GM21737 (cell line): ENCODE measurements at regions not wholly inside any gene's neighbourhood (a gene's known extent, or its start where the extent isn't known, plus 50 kb on each side); places are given as distances from the start of the nearest gene placed in this dataset.
"Not testable (repeated sequence)": the region's sequence is repeated elsewhere in the genome, so short reads cannot be mapped to it uniquely, and the experiment has no call there.

Experiments used
- ATAC-seq: cut with Tn5 transposase; IDR thresholded peaks from one replicate; pipeline ENCODE4 v1.9.1; 2021; ENCODE audit warnings: mild to moderate bottlenecking, moderate library complexity; ENCODE audit not compliant: unreplicated experiment

DNA sequence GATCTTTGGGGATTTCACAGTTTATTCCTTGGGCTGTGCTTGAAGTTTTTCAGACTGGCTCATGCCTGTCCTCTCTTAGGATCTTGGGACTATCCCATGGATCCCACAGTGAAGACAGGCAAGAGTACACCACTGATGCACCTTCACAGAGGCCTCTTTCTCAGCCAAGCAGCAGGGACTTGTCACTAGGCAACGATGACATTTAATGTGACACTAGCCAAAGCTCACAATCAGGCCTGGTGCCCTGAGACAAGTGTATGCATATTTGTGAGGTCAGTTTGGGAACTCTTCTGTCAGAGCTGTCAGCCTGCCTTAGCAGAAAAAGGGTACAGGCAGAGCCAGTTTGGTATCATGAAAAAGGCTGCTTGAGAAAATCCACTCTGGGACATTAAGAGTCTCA is 68.7 kb downstream of the RBMY1F start:
- ATAC-seq, result not testable (repeated sequence)

DNA sequence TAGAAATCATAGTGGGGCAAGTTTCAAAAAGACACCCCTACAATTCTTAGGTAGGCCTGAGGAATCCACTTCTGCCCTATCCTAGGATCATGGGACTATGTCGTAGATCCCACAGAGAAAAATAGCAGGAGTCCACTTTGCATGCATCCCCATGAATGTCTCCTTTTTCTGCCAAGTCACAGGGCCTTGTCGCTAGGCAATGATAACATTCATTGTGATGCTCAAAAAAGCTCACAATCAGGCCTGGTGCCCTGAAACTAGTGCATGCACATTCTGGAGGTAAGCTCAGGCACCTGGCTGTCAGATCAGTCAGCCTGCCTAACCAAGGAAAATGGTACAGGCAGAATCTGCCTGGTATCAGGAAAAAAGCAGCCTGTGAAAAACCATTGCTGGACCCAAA is 74.6 kb downstream of the RBMY1F start:
- ATAC-seq, result not testable (repeated sequence)

DNA sequence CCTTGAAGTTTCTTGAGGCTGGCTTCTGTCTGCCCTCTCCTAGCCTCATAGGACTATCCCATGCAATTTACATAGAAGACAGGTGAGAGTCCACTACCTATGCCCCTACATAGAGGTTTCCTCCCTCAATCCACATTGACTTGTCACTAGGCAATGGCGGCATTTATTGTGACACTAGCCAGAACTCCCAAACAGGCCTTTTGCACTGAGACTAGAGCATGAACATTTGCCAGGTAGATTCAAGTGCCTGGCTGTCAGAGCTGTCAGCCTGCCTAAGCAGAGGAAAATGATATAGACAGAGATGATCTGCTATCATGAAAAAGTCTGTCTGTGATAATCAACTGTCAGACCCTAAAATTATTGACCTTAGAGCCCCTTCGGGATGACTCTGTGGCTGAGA is 81.2 kb downstream of the RBMY1F start:
- not testable (repeated sequence) for ATAC-seq

DNA sequence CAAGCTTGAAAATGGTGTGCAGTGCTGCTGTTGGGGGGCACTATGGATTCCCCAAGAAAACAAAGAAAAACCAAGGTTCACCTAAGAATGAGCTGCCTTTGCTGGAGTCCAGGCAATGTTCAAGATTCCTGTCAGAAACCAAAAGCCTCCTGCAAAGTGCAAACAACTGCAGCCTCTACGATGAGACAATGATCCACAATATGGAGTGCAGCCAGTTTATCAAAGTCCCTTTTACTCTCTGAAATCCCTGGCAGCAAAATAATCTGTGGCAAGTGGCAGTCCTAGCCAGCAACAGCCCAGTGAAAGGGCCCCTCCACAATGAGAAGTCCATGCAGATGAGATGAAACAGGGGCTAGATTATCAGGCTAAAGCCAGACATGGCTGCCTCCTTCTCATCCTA is 85.4 kb downstream of the RBMY1F start:
- ATAC-seq, result not testable (repeated sequence)

DNA sequence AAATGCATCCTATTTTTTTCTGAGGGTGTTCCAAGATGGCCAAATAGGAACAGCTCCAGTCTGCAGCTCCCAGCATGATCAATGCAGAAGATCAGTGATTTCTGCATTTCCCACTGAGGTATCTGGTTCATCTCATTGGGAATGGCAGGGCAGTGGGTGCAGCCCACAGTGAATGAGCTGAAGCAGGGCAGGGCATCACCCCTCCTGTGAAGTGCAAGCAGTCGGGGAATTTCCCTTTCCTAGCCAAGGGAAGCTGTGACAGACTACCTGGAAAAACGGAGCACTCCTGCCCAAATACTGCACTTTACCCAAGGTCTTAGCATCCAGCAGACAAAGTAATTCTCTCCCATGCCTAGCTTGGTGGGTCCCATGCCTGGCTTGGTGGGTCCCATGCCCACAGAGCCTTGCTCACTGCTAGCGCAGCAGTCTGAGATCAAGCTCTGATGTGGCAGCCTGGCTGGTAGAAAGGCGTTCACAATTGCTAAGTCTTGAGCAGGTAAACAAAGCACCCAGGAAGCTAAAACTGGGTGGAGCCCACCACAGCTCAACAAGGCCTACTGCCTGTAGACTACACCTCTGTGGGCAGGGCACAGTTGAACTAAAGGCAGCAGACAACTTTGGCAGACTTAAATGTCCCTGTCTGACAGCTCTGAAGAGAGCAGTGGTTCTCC is 96.6 kb downstream of the RBMY1F start:
- ATAC-seq, result not testable (repeated sequence)

DNA sequence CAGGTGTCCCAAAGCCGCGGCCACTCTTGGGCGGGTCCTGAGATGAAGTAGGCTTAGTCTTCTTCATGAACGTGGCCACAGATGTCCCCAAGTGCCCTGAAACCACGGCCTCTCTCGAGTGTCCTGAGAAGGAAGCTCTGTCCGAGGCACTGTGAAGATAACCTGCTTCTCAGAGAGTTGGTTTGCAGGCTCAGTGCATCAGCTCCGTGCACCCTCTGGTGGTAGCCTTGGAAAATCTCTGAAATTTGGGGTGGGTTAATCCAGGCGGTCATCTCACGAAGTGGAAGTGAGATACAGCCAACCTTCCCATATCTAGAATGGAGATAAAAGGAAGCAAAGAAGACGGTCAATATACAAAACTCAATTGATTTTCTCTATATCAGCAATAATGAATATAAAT is 110.5 kb downstream of the RBMY1F start:
- not testable (repeated sequence) for ATAC-seq

DNA sequence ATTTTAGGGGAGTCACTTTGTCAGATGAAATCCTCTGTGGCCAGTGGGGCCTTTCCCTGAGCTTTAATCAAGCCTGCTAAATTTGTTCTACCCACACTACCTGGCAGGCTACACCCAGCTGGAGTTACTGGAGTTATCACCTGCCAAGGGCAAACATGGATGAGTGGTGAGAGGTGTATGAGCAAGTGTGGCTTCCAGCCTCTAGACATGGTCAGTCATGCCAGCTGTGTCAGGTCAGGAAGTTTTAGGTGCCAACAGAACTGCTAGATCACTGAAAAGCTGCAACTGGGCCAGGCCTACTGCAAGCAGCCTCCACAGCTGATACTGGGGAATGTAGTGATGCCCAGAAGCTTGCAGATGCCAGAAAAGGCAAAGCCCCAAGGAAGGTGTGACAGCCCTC is 122.6 kb downstream of the RBMY1F start:
- ATAC-seq, result not testable (repeated sequence)

DNA sequence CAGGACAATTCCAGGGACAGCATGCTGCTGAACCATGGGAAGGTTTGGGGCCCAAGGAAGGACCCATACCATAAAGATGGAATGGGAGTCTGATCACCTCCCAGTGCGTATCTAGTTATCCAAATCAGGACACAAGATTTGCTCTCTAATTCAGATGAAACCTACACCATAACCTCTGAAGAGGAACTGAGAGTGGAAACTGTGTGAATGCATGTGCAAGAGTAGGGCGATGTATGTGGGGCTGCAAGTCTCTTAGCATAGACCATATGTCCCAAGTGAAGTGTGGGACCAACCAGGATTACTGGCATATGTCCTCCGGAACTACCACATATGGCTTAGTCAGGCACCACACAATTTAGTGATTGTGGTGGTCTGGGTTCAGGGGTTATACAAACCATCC is 95.2 kb upstream of the RBMY1E start:
- not testable (repeated sequence) for ATAC-seq

DNA sequence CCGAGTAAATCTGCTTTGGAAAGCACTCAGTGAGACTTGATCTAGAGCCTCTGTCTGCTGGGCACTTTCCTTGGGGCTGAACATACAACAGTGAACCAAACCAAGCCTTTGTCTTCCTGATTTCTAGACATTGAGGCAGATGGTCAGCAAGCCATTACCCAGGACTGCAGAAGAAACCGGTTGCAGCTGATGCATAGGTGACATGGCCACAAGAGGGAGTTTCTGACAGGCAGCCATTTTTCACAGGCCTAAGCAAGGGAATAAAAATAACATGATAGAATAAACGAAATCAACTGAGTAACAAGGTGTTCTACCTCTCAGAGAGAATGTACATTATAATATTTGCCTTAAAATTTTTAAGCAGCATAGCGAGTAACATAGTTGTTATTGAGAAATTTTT is 83.3 kb upstream of the RBMY1E start:
- ATAC-seq, result not testable (repeated sequence)

DNA sequence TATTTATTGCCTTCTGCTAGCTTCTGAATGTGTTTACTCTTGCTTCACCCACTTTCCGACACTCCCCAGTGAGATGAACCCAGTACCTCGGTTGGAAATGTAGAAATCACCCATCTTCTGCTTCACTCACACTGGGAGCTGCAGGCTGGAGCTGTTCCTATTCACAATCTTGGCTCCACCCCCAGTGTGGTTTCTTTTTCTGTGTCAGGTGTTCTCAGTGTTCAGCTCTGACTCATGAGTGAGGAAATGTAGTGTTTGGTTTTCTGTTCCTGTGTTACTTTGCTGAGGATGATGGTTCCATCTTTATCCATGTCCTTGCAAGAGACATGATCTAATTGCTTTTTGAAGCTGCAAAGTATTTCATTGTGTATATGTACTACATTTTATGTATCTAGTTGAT is 69.4 kb upstream of the RBMY1E start:
- peak; percentile 62 for ATAC-seq

DNA sequence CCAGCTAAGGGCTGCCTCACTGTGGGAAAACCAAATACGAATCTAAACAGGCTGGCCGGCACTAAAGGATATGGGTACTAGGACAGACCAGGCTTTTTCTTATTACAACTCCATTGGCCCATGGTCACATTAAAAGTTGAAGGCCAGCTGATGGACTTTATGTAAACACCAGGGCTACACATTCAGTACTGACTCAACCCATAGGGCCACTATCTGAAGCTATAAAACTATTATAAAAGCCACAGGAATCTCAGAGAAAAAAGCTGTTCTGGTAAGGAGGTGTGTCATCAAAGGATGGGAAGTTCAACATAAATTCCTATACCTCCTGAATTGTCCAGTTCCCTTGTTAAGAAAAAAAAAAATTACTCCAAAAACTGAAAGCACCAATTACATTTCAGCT is 63.1 kb upstream of the RBMY1E start:
- ATAC-seq, result not testable (repeated sequence)

DNA sequence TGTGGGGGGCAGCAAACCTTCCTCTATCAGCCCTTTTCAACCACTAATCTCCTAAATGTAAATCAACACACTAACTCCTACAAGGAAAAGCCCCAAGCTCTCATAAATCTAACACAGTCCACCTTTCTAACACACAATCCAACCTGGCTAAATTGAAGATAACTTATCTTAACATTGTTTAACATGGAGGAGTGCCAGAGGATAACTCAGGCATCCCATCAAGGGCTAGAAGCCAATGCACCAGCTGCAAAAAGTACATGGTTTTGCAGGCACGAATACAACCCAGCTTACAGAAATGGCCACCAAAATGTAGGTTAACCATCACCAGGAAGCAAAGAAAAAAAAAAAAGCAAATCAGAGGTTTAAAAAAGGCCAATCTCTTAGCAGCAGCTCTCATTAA is 62.5 kb upstream of the RBMY1E start:
- ATAC-seq, result not testable (repeated sequence)

DNA sequence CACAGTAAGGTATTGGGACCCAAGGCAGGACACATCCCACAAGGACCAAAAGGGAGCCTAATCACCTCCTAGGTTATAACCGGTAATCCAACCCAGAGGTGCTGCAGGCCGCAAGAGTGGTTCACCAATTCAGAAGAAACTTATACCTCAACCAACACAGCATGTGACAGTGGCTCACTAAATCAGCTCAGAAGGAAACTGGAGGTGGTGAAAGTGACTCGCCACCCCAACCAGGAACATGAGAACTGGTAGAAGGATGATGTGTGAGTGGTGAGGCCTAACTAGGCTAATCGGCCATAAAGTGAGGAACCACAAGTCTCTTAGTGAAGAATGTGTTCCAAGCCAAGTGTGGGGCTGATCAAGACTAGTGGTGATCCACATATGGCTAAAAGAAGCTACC is 61.3 kb upstream of the RBMY1E start:
- not testable (repeated sequence) for ATAC-seq

DNA sequence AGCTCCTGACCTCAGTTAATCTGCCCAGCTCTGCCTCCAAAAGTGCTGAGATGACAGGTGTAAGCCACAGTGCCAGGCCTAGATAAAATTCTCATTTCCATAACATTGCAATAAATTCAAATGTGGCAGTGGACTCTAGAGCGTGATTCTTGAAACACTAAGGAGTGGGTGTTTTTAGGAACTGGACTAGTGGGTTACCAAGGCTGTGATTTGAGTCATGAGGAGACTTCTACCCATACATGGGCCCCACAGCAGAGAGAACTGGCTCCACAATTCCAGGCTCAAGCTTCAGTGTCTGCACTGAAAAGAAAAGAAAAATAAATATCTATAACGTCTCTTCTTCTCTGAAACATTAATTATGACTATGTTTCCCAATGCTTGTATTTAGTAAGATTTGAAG is 60.4 kb upstream of the RBMY1E start:
- not testable (repeated sequence) for ATAC-seq
